RWPE1 (cell line): ENCODE measurements at regions not wholly inside any gene's neighbourhood (a gene's known extent, or its start where the extent isn't known, plus 50 kb on each side); places are given as distances from the start of the nearest gene placed in this dataset.
"Not testable (repeated sequence)": the region's sequence is repeated elsewhere in the genome, so short reads cannot be mapped to it uniquely, and the experiment has no call there.

Experiments used
- CTCF ChIA-PET: fragments of 350-600 bp; sonication (Branson Sonifier 250); formaldehyde crosslinking; extraction: SDS; loops from one replicate; lab custom pipeline; 2021; lab: Yijun Ruan, JAX
- POLR2A ChIA-PET: fragments of 400-600 bp; formaldehyde crosslinking; extraction: SDS; loops from one replicate; lab custom pipeline; 2020; ENCODE audit warnings: antibody characterized with exemption; ENCODE audit not compliant: low non-redundant PET; lab: Yijun Ruan, JAX
- DNase-seq: peaks from one replicate; pipeline ENCODE4 v3.0.0; 2012; ENCODE audit warnings: low spot score
- H3K27ac ChIP-seq: fragments of 450-650 bp; 2 replicates; pipeline ENCODE4 v1.5.1; 2017
- CTCF ChIP-seq: fragments of 450-650 bp; conservative IDR thresholded peaks from 2 replicates; pipeline ENCODE4 v1.5.1; 2017; ENCODE audit warnings: low read depth, mild to moderate bottlenecking

GRCh38 chr4:114320126-114320525 is 278.5 kb upstream of the UGT8 start:
- TF ChIP-seq CTCF, result no peak
- ChIA-PET CTCF (no interaction called here), POLR2A (no interaction called here)

GRCh38 chr4:114321366-114321765 is 277.2 kb upstream of the UGT8 start:
- no peak overlapping the region for H3K27ac ChIP-seq
- POLR2A ChIA-PET, result no interaction called here
- DNase-seq, result no peak
- no peak for TF ChIP-seq CTCF
- CTCF ChIA-PET, result no interaction called here

More at GRCh38 chr4:114320126-114320525, 278.5 kb upstream of the UGT8 start:
- no peak for DNase-seq
- no peak overlapping the region for H3K27ac ChIP-seq

GRCh38 chr4:114323841-114324240 is 274.8 kb upstream of the UGT8 start:
- TF ChIP-seq CTCF, result no peak
- POLR2A ChIA-PET, result no interaction called here
- CTCF ChIA-PET, result no interaction called here
- no peak for DNase-seq
- H3K27ac ChIP-seq, result no peak overlapping the region

GRCh38 chr4:114326358-114326757 is 272.2 kb upstream of the UGT8 start:
- no peak for DNase-seq
- POLR2A ChIA-PET, result no interaction called here

GRCh38 chr4:114332119-114332518 is 266.5 kb upstream of the UGT8 start:
- no peak for TF ChIP-seq CTCF
- POLR2A ChIA-PET, result no interaction called here
- DNase-seq, result no peak
- CTCF ChIA-PET, result no interaction called here
- H3K27ac ChIP-seq, result no peak overlapping the region

More at GRCh38 chr4:114326358-114326757, 272.2 kb upstream of the UGT8 start:
- CTCF ChIA-PET, result interaction anchor here (0.7 kb wide), 1 partner anchor 822 kb away, joined by 4 read pairs; no protein-coding TSS in a partner anchor
- H3K27ac ChIP-seq, result no peak overlapping the region
- TF ChIP-seq CTCF, result no peak

GRCh38 chr4:114334363-114334762 is 264.2 kb upstream of the UGT8 start:
- CTCF ChIA-PET, POLR2A ChIA-PET: not testable (repeated sequence)

GRCh38 chr4:114334884-114335330 is 263.7 kb upstream of the UGT8 start:
- ChIA-PET CTCF (no interaction called here), POLR2A (no interaction called here)
- no peak for TF ChIP-seq CTCF
- DNase-seq, result no peak
- no peak overlapping the region for H3K27ac ChIP-seq

More at GRCh38 chr4:114334363-114334762, 264.2 kb upstream of the UGT8 start:
- DNase-seq, H3K27ac ChIP-seq: not testable (repeated sequence)
